ENCODE measurements at regions not wholly inside any gene's neighbourhood (a gene's known extent, or its start where the extent isn't known, plus 50 kb on each side); places are given as distances from the start of the nearest gene placed in this dataset.

DNA sequence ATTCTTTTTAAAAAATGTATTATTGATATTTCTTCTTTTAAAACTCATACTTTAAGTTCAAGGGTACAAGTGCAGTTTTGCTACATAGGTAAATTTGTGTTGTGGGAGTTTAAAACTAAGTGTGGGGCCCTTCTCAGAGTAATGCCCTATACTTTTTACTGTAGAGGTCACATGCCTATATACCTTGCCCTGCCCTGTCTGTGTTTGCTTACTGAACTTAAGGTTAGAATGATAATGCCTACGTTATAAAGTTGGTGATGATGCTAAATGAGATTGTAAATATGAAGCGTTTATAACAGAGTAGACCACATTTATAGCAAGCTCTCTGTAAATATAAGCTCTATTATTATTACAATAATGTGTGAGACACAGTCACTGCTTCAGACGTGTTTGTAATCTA, 261.9 kb downstream of the RASSF9 start:
- no peak for TF ChIP-seq FOXM1 (IDR thresholded peaks at IDR 0.05; ENCODE audit: borderline replicate concordance)
- no peak for TF ChIP-seq HDGF (IDR thresholded peaks at IDR 0.05; ENCODE audit: borderline replicate concordance)
- no peak for TF ChIP-seq TARDBP (IDR thresholded peaks at IDR 0.05)
